SU-DHL-6 (cell line): ENCODE measurements at regions not wholly inside any gene's neighbourhood (a gene's known extent, or its start where the extent isn't known, plus 50 kb on each side); places are given as distances from the start of the nearest gene placed in this dataset.

Experiments
- H2AFZ ChIP-seq: fragments of 200-600 bp; sonication (generic); 2 replicates; pipeline ENCODE4 v1.6.1; 2014; ENCODE audit warnings: low read depth, mild to moderate bottlenecking, moderate library complexity, mixed read lengths, antibody characterized with exemption, low read length; ENCODE audit not compliant: severe bottlenecking
- H3F3A ChIP-seq: fragments of 200-600 bp; shearing (Covaris generic); 2 replicates; pipeline ENCODE4 v1.6.0; 2016; ENCODE audit warnings: antibody characterized with exemption, mild to moderate bottlenecking; ENCODE audit not compliant: insufficient read depth
- H3K27ac ChIP-seq: fragments of 200-600 bp; sonication (generic); 2 replicates; pipeline ENCODE4 v1.5.1; 2016; ENCODE audit warnings: low read depth, mild to moderate bottlenecking, low read length, moderate library complexity, mixed read lengths
- H3K27me3 ChIP-seq: fragments of 200-600 bp; sonication (generic), shearing (Covaris generic); 2 replicates; pipeline ENCODE4 v1.6.0; 2014; ENCODE audit warnings: mild to moderate bottlenecking, low read length
- H3K36me3 ChIP-seq: fragments of 200-600 bp; sonication (generic); 2 replicates; pipeline ENCODE4 v1.6.1; 2014; ENCODE audit warnings: mild to moderate bottlenecking, low read length, mixed read lengths
- H3K4me2 ChIP-seq: fragments of 300-600, 200-600 bp; shearing (Covaris generic), sonication (generic); 2 replicates; pipeline ENCODE4 v1.6.0; 2014; ENCODE audit warnings: low read length, low read depth, mild to moderate bottlenecking; ENCODE audit not compliant: poor library complexity, severe bottlenecking
- H3K4me3 ChIP-seq: fragments of 200-600 bp; sonication (generic); 2 replicates; pipeline ENCODE4 v1.5.1; 2014; ENCODE audit warnings: antibody characterized with exemption, low read length, mild to moderate bottlenecking, mixed read lengths; ENCODE audit not compliant: insufficient read depth, poor library complexity, severe bottlenecking
- H3K79me2 ChIP-seq: fragments of 200-600 bp; sonication (generic); 2 replicates; pipeline ENCODE4 v1.6.1; 2014; ENCODE audit warnings: mild to moderate bottlenecking, low read length, moderate library complexity; ENCODE audit not compliant: insufficient read depth
- H3K9ac ChIP-seq: fragments of 200-600 bp; sonication (generic); 2 replicates; pipeline ENCODE4 v1.7.0; 2014; ENCODE audit warnings: mild to moderate bottlenecking, low read length
- H3K9me2 ChIP-seq: fragments of 200-600 bp; sonication (generic); replicated peaks from 2 replicates; pipeline ENCODE4 v1.6.1; 2014; ENCODE audit warnings: low read length; ENCODE audit not compliant: insufficient read depth
- H3K9me3 ChIP-seq: fragments of 200-600 bp; sonication (generic); 2 replicates; pipeline ENCODE4 v1.6.1; 2014; ENCODE audit warnings: low read length, mixed read lengths; ENCODE audit not compliant: insufficient read depth
- H4K20me1 ChIP-seq: fragments of 200-600 bp; sonication (generic); 2 replicates; pipeline ENCODE4 v1.6.1; 2014; ENCODE audit warnings: low read depth, mild to moderate bottlenecking, antibody characterized with exemption, low read length, moderate library complexity, mixed read lengths
- EZH2phosphoT487 ChIP-seq: fragments of 200-600 bp; sonication (generic), shearing (Covaris generic); conservative IDR thresholded peaks from 2 replicates; pipeline ENCODE4 v1.6.1; 2018; ENCODE audit warnings: mild to moderate bottlenecking, antibody characterized with exemption, low read length, moderate library complexity, mixed read lengths
- TF ChIP-seq, protein P1 (sequence below): fragments of 200-600 bp; sonication (generic); IDR thresholded peaks from one replicate; pipeline ENCODE4 v1.5.1; 2017; ENCODE audit warnings: antibody characterized with exemption, mild to moderate bottlenecking, low read length, moderate library complexity; ENCODE audit not compliant: insufficient read depth, poor library complexity, severe bottlenecking

DNA sequence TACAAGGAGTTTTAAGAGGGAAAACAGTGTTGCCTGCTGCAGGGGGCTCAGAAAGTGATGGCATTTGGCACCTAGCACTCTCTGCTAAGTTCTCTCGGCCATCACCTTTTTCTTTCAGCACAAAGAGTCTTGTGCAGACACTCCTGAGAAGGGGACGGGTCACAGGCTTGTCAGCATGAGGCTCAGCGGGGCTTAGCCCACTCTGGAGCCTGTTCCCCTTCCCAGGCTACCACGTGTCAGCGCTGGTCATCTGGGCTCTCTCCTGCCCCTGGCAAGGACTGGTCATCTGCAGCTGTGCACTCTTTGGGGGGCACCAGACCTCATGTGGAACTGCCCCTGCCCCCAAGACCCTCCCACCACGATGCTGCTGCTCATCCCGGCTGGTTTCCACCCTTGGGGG lies 152.1 kb upstream of the MKI67 start:
- TF ChIP-seq EZH2phosphoT487, result no peak
- TF ChIP-seq, protein P1, sequence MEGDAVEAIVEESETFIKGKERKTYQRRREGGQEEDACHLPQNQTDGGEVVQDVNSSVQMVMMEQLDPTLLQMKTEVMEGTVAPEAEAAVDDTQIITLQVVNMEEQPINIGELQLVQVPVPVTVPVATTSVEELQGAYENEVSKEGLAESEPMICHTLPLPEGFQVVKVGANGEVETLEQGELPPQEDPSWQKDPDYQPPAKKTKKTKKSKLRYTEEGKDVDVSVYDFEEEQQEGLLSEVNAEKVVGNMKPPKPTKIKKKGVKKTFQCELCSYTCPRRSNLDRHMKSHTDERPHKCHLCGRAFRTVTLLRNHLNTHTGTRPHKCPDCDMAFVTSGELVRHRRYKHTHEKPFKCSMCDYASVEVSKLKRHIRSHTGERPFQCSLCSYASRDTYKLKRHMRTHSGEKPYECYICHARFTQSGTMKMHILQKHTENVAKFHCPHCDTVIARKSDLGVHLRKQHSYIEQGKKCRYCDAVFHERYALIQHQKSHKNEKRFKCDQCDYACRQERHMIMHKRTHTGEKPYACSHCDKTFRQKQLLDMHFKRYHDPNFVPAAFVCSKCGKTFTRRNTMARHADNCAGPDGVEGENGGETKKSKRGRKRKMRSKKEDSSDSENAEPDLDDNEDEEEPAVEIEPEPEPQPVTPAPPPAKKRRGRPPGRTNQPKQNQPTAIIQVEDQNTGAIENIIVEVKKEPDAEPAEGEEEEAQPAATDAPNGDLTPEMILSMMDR, result no peak
- Histone ChIP-seq H3K9ac (no peak overlapping the region), H3K27ac (no peak overlapping the region), H3K4me2 (no peak overlapping the region), H3K9me3 (no peaks in the 10 kb centered on the region), H3K27me3 (0 out of 2 replicates have a peak, but pooled peaks cover 3% of the 10 kb centered on the region), H3F3A (no peaks in the 10 kb centered on the region), H3K79me2 (no peaks in the 10 kb centered on the region), H3K9me2 (no peaks in the 10 kb centered on the region), H3K4me3 (no peak overlapping the region), H2AFZ (no peak overlapping the region), H4K20me1 (no peaks in the 10 kb centered on the region), H3K36me3 (no peaks in the 10 kb centered on the region)

DNA sequence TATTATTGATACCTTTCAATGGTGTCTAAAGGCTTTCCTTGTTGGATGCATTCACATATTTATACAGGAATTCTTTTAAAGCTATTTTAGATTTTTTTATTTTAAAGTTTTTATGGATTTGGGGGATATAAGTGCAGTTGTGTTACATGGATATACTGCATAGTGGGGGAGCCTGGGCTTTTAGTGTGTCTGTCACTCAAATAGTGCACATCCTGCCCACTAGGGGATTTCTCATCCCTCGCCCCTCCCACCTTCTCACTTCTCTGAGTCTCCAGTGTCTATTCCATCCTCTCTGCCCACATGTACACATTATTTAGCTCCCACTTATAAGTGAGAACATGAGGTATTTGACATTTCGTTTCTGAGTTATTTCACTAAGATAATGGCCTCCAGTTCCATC lies 154.0 kb upstream of the MKI67 start:
- no peaks in the 10 kb centered on the region for H3K9me2 ChIP-seq
- H3K27ac ChIP-seq, result no peak overlapping the region
- no peaks in the 10 kb centered on the region for H4K20me1 ChIP-seq
- no peaks in the 10 kb centered on the region for H3F3A ChIP-seq
- no peaks in the 10 kb centered on the region for H3K27me3 ChIP-seq
- H3K4me3 ChIP-seq, result no peak overlapping the region
- no peaks in the 10 kb centered on the region for H3K36me3 ChIP-seq
- H3K9me3 ChIP-seq, result no peaks in the 10 kb centered on the region
- H3K79me2 ChIP-seq, result no peaks in the 10 kb centered on the region
- H3K9ac ChIP-seq, result no peak overlapping the region
- H3K4me2 ChIP-seq, result no peak overlapping the region
- TF ChIP-seq EZH2phosphoT487, result no peak
- TF ChIP-seq, protein P1, result no peak
- no peak overlapping the region for H2AFZ ChIP-seq

GRCh38 chr10:128281343-128281742 lies 155.1 kb upstream of the MKI67 start:
- Histone ChIP-seq H3K9me3 (no peaks in the 10 kb centered on the region), H3K4me3 (no peak overlapping the region), H3K79me2 (no peaks in the 10 kb centered on the region), H3K27me3 (no peaks in the 10 kb centered on the region), H3K9ac (no peak overlapping the region), H2AFZ (no peak overlapping the region), H3K27ac (no peak overlapping the region), H4K20me1 (no peaks in the 10 kb centered on the region), H3K4me2 (no peak overlapping the region), H3K9me2 (no peaks in the 10 kb centered on the region), H3K36me3 (no peaks in the 10 kb centered on the region), H3F3A (no peaks in the 10 kb centered on the region)
- TF ChIP-seq, protein P1, result no peak
- no peak for TF ChIP-seq EZH2phosphoT487
